ENCODE measurements at regions not wholly inside any gene's neighbourhood (a gene's known extent, or its start where the extent isn't known, plus 50 kb on each side); places are given as distances from the start of the nearest gene placed in this dataset.

GRCh38 chr13:48891586-48891985 is 84.1 kb upstream of the FNDC3A start:
- POLR2A ChIA-PET = no interaction called here
- Mint-ChIP-seq H3K36me3 (ENCODE audit: low read depth) (no peaks in the 10 kb centered on the region), H3K27ac (no peak overlapping the region), H3K27me3 (peaks cover 4% of the 10 kb centered on the region), H3K9me3 (no peaks in the 10 kb centered on the region), H3K4me1 (no peaks in the 10 kb centered on the region), H3K4me3 (no peak overlapping the region)
- DNase-seq (no peak), ATAC-seq (ENCODE audit: low read depth) (no peak)
- intact Hi-C loops (cut with micrococcal nuclease) = no loop called here
- TF ChIP-seq CTCF (IDR thresholded peaks at IDR 0.05) = no peak
- CTCF ChIA-PET = no interaction called here

DNA sequence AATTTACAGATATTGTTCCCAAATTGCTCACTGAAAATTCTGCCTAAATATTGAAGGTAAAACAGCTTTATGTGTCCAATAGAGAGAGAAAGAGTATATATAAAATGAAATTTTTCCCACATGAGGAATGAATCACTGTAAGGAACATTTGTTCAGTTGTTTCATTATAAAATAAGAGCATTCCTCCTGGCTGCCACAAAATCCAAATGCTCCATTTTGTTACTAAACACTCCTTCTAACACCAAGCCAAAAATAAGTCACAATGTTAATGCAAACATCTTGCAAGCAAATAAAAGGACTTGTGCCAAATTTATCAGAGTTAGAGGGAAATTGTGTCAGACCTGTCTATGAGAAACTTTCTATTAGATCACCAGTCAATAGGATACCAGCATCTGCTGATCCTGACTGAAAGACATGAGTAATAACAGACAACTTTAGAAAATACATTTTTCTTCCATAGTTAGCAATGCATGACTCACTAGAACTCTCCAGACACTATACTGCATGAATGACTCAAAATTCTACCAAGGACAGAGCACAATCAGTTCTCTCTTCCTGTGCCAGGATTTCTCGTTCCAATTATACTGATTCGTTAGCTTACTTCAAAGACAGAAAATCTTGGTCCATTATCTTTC is 83.5 kb upstream of the FNDC3A start:
- no peak for TF ChIP-seq CTCF (IDR thresholded peaks at IDR 0.05)
- Mint-ChIP-seq H3K4me1 (no peaks in the 10 kb centered on the region), H3K27ac (no peak overlapping the region), H3K36me3 (ENCODE audit: low read depth) (no peaks in the 10 kb centered on the region), H3K9me3 (no peaks in the 10 kb centered on the region), H3K4me3 (no peak overlapping the region), H3K27me3 (peaks cover 4% of the 10 kb centered on the region)
- intact Hi-C loops (cut with micrococcal nuclease) = no loop called here
- ChIA-PET POLR2A (no interaction called here), CTCF (interaction anchor here (0.6 kb wide), 1 partner anchor 9 kb away, joined by 3 read pairs; no protein-coding TSS in a partner anchor)
- DNase-seq (no peak), ATAC-seq (ENCODE audit: low read depth) (no peak)

DNA sequence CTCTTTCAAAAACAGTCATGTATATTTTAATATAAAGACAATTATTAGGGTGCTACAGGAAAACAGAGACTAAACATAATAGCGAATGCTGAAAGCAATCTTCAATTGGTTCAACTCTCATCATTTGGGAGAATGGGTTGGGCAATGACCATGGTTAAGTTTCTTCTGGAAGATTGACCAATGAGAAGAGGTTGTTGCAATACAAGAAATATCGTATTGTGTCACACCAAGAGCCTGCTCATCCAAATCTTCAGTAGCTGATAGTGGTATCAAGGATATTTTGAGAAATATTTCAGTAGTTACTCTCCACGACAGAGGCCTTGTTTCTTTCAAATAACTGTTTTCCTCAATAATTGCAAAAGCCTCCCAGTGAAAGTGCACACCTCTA is 83.0 kb upstream of the FNDC3A start:
- Mint-ChIP-seq H3K27ac (no peak overlapping the region), H3K27me3 (peaks cover 4% of the 10 kb centered on the region), H3K4me3 (no peak overlapping the region), H3K4me1 (no peaks in the 10 kb centered on the region), H3K36me3 (ENCODE audit: low read depth) (no peaks in the 10 kb centered on the region), H3K9me3 (no peaks in the 10 kb centered on the region)
- no peak for TF ChIP-seq CTCF (IDR thresholded peaks at IDR 0.05)
- no peak for DNase-seq
- CTCF ChIA-PET = interaction anchor here (0.6 kb wide), 1 partner anchor 9 kb away, joined by 3 read pairs; no protein-coding TSS in a partner anchor
- ATAC-seq (ENCODE audit: low read depth) = no peak
- POLR2A ChIA-PET = no interaction called here
- intact Hi-C loops (cut with micrococcal nuclease) = no loop called here

- ChIA-PET CTCF (no interaction called here), POLR2A (interaction anchor here (0.5 kb wide), 1 partner anchor 179 kb away, joined by 3 read pairs; no protein-coding TSS in a partner anchor)
- Mint-ChIP-seq H3K4me1 (no peaks in the 10 kb centered on the region), H3K9me3 (no peaks in the 10 kb centered on the region), H3K36me3 (ENCODE audit: low read depth) (no peaks in the 10 kb centered on the region), H3K27ac (no peak overlapping the region), H3K27me3 (peaks cover 25% of the 10 kb centered on the region), H3K4me3 (no peak overlapping the region)
- intact Hi-C loops (cut with micrococcal nuclease) = no loop called here
- no peak for TF ChIP-seq CTCF (IDR thresholded peaks at IDR 0.05)
- DNase-seq (no peak), ATAC-seq (ENCODE audit: low read depth) (no peak)
These were observed 79.4 kb upstream of the FNDC3A start for GRCh38 chr13:48896312-48896711.

DNA sequence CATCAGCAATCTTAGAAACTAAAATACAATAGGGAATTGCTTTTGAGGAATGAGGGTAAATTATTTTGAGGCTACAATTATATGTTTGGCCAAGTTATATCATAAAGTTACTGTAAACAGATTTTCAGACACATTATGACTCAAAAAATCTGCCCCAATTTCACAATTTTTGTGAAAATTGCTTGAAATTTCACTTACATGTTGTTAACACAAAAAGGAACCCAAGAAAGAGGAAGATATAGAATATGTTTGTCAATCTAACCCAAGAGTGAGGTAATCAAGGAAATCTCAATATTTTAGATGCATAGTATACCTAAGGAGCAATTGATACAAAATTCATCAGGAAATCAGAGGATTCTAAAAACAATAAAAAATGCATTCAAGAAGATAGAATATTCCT is 73.9 kb upstream of the FNDC3A start:
- H3K27ac Mint-ChIP-seq = no peak overlapping the region
- POLR2A ChIA-PET = no interaction called here
- CTCF ChIA-PET = no interaction called here
- peaks cover 26% of the 10 kb centered on the region for H3K27me3 Mint-ChIP-seq
- no peak for DNase-seq
- H3K4me1 Mint-ChIP-seq = no peaks in the 10 kb centered on the region
- no peaks in the 10 kb centered on the region for H3K9me3 Mint-ChIP-seq
- intact Hi-C loops (cut with micrococcal nuclease) = no loop called here
- no peak for ATAC-seq (ENCODE audit: low read depth)
- H3K36me3 Mint-ChIP-seq (ENCODE audit: low read depth) = no peaks in the 10 kb centered on the region
- TF ChIP-seq CTCF (IDR thresholded peaks at IDR 0.05) = no peak
- H3K4me3 Mint-ChIP-seq = no peak overlapping the region

All from activated B cell treated with CpG ODN at 0.5 μM for 24 hours (primary cell).